Lower leg skin (tissue), 4 donors: ENCODE measurements at regions not wholly inside any gene's neighbourhood (a gene's known extent, or its start where the extent isn't known, plus 50 kb on each side); places are given as distances from the start of the nearest gene placed in this dataset.

Experiments used
- DNase-seq, 2 donors: peaks; one replicate each; pipeline ENCODE4 v3.0.0-alpha.2; 2019; ENCODE audit warnings: low spot score in 2 of 2
- H3K4me3 ChIP-seq: fragments of 200-600 bp; sonication (generic); 2 replicates; pipeline ENCODE4 v1.5.1; 2017; ENCODE audit warnings: mild to moderate bottlenecking, low read depth; ENCODE audit not compliant: poor library complexity, severe bottlenecking
- POLR2A ChIP-seq, 2 donors: fragments of 450-650 bp; IDR thresholded peaks; one replicate each; pipeline ENCODE4 v1.6.1; 2016 to 2017; ENCODE audit warnings: antibody characterized with exemption in 2 of 2, mild to moderate bottlenecking in 1 of 2, moderate library complexity in 1 of 2
- WGBS, 2 donors: methylation state at CpG; one replicate each; pipeline ENCODE4 v1.1.5; 2018; 5-methylcytosine and 5-hydroxymethylcytosine counted together
- intact Hi-C: fragments of 100-400 bp; cut with DNase I; formaldehyde crosslinking; loops from one replicate; pipeline ENCODE4 v1.15.0; 2023; ENCODE audit warnings: low total_unique reads
- TF ChIP-seq, protein P1 (sequence below), 3 donors: fragments of 450-650 bp; IDR thresholded peaks; one replicate each; pipeline ENCODE4 v1.5.1; 2016; ENCODE audit warnings: antibody characterized with exemption in 3 of 3, mild to moderate bottlenecking in 3 of 3, moderate library complexity in 2 of 3

DNA sequence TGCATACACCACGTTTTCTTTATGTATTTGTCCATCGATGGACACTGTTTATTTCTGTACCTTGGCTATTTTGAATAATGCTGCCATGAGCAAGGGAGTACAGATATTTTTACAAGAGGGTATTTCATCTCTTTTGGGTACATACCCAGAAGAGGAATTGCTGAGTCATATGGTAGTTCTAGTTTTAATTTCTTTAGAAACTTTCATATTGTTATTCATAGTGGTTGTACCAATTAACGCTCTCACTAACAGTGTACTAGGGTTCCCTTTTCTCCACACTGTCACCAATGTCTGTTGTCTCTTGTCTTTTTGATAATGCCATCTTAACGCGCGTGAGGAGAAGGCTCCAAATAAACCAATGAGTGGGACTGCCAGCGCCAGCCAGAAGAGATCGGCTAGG, 257.6 kb upstream of the EDIL3 start:
- 94 to 95% methylated on average over 8 of the region's 8 CpGs for WGBS, 2 donors
- intact Hi-C loops = no loop called here
- no peak for TF ChIP-seq POLR2A (IDR thresholded peaks at IDR 0.05)
- TF ChIP-seq, protein P1, sequence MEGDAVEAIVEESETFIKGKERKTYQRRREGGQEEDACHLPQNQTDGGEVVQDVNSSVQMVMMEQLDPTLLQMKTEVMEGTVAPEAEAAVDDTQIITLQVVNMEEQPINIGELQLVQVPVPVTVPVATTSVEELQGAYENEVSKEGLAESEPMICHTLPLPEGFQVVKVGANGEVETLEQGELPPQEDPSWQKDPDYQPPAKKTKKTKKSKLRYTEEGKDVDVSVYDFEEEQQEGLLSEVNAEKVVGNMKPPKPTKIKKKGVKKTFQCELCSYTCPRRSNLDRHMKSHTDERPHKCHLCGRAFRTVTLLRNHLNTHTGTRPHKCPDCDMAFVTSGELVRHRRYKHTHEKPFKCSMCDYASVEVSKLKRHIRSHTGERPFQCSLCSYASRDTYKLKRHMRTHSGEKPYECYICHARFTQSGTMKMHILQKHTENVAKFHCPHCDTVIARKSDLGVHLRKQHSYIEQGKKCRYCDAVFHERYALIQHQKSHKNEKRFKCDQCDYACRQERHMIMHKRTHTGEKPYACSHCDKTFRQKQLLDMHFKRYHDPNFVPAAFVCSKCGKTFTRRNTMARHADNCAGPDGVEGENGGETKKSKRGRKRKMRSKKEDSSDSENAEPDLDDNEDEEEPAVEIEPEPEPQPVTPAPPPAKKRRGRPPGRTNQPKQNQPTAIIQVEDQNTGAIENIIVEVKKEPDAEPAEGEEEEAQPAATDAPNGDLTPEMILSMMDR (IDR thresholded peaks at IDR 0.05) = no peak

DNA sequence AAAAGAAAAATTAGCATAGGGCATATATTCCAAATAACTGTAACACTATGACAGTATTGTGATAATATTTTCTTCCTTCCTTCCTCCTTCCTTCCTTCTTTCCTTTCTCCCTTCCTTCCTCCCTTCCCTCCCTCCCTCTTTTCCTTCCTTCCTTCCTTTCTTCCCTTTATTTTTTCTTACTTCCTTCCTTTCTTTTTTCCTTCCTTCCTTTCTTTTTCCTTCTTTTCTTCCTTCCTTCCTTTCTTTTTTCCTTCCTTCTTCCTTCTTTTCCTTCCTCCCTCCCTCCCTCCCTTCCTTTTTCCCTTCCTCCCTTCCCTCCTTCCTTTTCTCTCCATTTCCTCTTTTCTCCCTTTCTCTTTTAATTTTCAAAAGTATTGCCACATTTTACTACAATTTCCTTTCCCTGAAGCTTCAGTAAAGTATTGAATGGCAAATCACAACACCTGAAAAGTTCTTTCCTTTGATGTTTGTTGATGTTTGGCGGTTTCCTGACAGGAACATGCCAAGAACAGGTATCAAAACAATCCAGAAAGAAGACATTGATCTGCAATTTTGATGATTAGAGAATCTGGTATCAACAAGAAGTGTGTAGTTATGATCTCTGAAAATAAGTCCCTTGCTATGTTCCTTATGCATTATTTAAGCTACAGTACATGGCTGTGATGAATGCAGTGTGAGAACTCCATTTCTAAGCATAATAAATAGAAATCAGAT, 253.1 kb upstream of the EDIL3 start:
- DNase-seq = no peak
- TF ChIP-seq POLR2A (IDR thresholded peaks at IDR 0.05) = no peak
- TF ChIP-seq, protein P1 (IDR thresholded peaks at IDR 0.05) = no peak
- intact Hi-C loops = no loop called here
- WGBS, 2 donors = 73 to 90% methylated on average over 1 of the region's 1 CpG
- no peak overlapping the region for H3K4me3 ChIP-seq

More for the DNA sequence above, 257.6 kb upstream of the EDIL3 start:
- no peak for DNase-seq
- H3K4me3 ChIP-seq = no peak overlapping the region

DNA sequence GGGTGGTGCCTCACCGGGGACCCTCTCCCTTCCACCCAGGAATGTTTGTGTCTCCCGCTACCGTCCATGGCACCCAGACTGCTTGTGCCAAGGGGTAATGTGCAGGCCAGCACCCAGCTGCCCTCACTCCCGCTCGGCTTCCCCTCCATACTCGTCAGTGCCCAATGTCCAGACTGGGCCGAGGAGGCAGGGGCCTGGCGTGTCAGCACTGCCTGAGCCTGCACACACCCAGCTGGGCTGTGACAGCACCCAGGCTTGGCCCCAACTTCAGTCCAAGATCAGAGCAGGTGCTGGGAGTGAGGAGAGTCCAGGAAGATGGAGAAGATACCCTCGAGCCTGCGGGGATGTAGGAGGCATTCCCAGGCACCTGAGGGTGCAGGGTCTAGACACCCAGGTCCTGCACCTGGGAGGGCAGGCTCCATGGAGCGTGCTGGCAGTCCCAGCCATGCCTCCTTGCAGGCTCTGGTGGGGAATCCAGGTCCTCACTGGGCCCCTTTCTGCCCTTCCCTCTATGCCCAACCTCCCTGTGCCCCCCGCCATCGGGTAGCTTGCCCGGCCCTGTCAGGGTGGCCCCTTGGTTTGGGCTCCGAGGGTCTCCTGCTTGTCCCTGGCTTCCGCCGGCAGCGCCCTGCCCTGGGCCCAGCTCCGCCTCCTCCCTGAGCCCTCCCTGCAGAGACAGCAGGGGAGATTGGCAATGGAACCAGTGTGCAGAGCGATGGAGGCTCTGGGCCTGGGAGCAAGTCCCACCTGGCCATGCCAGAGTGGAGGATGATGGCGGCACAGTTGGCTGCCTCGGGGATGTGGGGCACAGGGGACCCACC, 250.8 kb upstream of the EDIL3 start:
- intact Hi-C loops = no loop called here
- 94 to 97% methylated on average over 19 to 22 of the region's 22 CpGs for WGBS, 2 donors
- DNase-seq = no peak
- TF ChIP-seq, protein P1 (IDR thresholded peaks at IDR 0.05) = no peak
- no peak for TF ChIP-seq POLR2A (IDR thresholded peaks at IDR 0.05)
- no peak overlapping the region for H3K4me3 ChIP-seq

DNA sequence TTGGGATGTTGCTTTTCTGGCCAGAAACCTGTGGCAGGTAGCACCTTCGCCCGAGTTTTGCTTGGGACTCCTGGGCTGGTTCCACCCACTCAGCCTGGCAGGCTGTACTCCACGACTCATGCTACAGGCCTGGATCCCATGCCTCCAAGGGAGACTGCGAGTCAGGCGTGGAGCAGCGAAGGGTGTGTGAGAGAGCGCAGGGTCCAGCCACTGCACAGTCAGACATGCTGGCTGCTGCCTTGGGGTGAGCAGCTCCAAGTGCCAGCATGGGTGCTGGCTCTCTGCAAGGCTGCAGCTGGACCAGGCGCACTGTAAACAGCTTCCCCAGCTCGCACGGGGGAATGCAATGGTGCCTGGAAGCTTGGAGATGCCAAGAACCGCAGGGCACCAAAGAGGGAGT, 249.6 kb upstream of the EDIL3 start:
- TF ChIP-seq POLR2A (IDR thresholded peaks at IDR 0.05) = no peak
- TF ChIP-seq, protein P1 (IDR thresholded peaks at IDR 0.05) = no peak
- DNase-seq = no peak
- intact Hi-C loops = no loop called here
- no peak overlapping the region for H3K4me3 ChIP-seq
- WGBS, 2 donors = 61 to 70% methylated on average over 11 of the region's 11 CpGs

DNA sequence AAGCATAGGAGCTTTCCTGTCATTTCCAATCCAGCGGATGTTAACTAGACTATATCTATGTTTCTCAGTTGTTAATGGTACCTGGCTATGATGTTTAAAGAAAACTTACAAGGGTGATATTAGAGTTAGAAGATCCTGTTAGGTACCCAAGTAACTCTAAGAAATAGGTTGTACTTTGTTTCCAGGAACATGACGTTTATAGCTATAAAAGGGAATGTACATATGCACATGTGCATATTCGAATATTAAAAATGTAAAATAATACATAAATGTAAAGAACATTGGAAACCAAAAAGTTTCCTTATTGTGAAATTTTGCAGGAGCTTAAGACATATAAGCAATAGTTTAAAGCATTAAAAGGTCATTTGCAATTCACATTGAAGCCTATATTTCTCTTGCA, 247.7 kb upstream of the EDIL3 start:
- no peak for DNase-seq
- intact Hi-C loops = no loop called here
- TF ChIP-seq POLR2A (IDR thresholded peaks at IDR 0.05) = no peak
- TF ChIP-seq, protein P1 (IDR thresholded peaks at IDR 0.05) = no peak
- WGBS, 2 donors = 89 to 92% methylated on average over 3 of the region's 3 CpGs
- no peak overlapping the region for H3K4me3 ChIP-seq
